GM12872 (cell line): ENCODE measurements at regions not wholly inside any gene's neighbourhood (a gene's known extent, or its start where the extent isn't known, plus 50 kb on each side); places are given as distances from the start of the nearest gene placed in this dataset.

ENCODE experiments used
- TF ChIP-seq, protein P1 (sequence below): IDR thresholded peaks from 3 replicates; pipeline ENCODE4 v1.5.1; 2011; ENCODE audit warnings: low read depth, mild to moderate bottlenecking, low read length, moderate library complexity; ENCODE audit not compliant: insufficient read depth

DNA sequence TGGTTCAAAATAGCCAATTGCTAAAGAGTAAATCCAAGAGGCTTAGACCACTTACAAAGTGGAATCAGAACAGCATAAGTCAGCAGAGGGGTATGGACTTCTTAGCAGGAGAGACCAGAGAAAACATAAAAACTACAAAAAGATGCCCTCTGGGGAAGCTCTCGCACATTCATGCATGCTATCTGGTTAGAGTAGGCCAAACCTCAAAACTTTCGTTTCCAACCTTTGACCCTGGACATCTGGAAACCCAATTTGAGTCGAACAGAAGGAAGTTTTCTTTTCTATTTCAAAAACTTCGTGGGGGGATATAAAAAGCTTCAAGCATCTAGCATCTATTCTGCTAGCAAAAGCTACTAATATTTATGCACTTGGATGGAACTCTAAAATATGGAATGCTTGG, 523.9 kb upstream of the AGTR1 start:
- TF ChIP-seq, protein P1, sequence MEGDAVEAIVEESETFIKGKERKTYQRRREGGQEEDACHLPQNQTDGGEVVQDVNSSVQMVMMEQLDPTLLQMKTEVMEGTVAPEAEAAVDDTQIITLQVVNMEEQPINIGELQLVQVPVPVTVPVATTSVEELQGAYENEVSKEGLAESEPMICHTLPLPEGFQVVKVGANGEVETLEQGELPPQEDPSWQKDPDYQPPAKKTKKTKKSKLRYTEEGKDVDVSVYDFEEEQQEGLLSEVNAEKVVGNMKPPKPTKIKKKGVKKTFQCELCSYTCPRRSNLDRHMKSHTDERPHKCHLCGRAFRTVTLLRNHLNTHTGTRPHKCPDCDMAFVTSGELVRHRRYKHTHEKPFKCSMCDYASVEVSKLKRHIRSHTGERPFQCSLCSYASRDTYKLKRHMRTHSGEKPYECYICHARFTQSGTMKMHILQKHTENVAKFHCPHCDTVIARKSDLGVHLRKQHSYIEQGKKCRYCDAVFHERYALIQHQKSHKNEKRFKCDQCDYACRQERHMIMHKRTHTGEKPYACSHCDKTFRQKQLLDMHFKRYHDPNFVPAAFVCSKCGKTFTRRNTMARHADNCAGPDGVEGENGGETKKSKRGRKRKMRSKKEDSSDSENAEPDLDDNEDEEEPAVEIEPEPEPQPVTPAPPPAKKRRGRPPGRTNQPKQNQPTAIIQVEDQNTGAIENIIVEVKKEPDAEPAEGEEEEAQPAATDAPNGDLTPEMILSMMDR, result no peak

DNA sequence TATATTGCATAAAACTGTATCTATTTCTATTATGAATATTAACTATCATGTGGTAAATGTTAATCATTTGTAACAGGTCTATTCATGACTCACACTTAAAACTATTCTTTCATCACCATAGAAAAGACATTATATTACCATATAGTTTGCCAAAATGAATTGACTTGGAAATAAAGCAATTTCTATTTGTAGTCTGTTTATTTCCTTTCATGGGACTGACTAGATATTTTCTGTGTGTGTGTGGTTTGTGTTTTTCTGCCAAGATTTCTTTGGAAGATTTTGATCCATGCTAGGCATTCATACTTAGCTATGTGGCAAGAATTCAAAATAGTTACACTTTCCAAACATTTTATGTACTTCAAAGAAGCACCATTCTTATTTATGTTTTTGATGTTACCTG, 522.5 kb upstream of the AGTR1 start:
- TF ChIP-seq, protein P1, result no peak

DNA sequence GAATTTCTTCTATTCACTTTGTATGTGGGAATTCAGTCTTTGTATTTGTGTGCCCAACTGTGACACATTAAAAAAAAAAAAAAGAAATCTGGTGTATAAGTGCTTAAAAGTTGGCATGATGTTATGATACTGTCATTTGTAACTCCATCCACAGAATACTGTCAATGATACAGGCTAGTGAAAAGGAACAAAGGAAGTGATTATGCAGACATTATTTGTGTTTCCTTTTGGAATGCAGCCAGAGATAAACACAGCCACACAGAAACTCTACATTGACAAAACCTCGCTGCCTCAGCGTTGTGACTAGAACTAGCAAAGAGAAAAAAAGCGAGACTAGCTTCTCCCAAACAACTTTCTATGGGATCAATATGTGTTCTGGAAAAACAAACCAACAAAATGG, 519.2 kb upstream of the AGTR1 start:
- TF ChIP-seq, protein P1, result no peak

DNA sequence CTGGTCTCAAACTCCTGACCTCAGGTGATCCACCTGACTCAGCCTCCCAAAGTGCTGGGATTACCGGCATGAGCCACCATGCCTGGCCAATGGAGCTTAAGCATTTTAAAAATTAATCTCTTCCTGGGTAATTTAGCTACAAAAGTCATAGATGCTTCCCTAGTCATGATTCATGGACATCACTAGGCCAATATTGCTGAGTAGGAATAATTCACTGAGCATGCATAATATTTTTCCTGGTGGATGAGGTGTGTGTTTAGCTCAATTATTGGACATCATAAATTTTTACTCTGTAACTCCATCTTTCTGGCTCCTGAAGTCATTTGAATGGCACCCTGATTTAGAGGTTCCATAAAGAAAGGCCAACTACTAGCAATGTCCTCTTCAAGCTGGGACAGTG, 512.9 kb upstream of the AGTR1 start:
- TF ChIP-seq, protein P1, result no peak

DNA sequence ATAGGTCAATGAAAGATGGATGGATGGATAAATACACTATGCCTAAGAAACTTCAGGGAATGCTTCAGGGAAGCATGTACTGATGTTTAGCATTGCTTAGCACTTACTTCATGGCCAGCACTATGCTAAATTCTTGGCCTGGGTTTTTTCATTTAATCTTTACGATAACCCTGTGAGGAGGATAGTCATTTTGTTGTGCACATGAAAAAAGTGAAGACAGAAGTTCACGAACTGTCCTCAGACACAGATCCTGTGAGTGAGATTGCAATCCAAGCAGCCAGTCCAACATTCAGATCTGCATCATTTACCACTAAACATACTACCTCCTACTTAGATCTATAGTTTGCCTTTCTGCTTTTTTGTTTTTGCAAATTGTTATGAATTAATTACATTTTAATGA, 510.8 kb upstream of the AGTR1 start:
- TF ChIP-seq, protein P1, result no peak

DNA sequence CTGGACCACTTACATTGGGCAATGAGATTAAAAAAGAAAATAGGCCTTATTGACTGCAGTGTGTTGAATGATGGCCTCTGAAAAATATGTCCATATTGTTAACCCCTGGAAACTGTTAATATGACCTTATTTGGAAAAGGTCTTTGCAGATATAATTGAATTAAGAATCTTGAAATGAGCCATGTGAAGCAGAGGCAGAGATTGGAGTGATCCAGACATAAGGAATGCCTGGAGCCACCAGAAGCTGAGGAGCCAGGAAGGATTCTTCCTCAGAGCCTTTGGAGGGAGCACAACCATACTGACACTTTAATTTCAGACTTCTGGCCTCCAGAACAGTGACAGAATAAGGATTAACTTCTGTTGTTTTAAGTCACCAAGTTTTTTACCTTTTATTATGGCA, 510.4 kb upstream of the AGTR1 start:
- TF ChIP-seq, protein P1, result no peak

DNA sequence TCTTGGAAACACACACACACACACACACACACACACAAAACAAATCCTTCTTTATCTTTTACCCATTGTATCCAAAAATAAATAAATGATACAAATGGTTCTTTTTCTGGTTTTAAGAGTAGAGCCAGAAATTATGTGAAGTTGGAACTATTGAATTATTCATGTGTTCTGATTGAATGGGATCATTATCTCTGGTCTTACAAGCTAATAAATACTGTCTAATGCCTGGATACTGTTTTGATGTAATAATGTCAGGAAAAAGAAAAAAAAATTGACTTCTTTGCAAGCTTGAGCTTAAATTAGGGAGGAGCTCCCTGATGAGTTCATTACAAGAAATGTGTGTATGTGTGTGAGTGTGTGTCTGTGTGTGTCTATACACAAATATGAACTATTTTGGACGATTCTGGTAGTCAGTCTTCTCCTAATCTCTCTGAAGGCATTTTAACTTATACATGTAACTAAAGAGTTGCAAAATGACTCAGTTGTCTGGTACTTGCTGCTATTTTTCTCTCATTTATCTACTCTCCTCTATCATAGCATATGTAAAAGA, 507.2 kb upstream of the AGTR1 start:
- TF ChIP-seq, protein P1, result no peak
